Ovary (tissue), 7 donors: ENCODE measurements at regions not wholly inside any gene's neighbourhood (a gene's known extent, or its start where the extent isn't known, plus 50 kb on each side); places are given as distances from the start of the nearest gene placed in this dataset.

Experiments used
- DNase-seq, 5 donors: peaks; one replicate each; pipeline ENCODE4 v3.0.0-alpha.2; 2019 to 2020
- H3K27ac ChIP-seq, 2 donors: fragments of 200-600 bp; one replicate each; pipeline versions ENCODE4 v1.5.1 to v1.8.0; 2019 to 2022
- H3K27me3 ChIP-seq: fragments of 200-600 bp; one replicate; pipeline ENCODE4 v1.8.0; 2022
- H3K36me3 ChIP-seq: fragments of 200-600 bp; sonication (generic); one replicate; pipeline ENCODE4 v1.5.1; 2019
- H3K4me1 ChIP-seq: one replicate; pipeline ENCODE4 v1.8.1; 2013; ENCODE audit warnings: mild to moderate bottlenecking, moderate library complexity; ENCODE audit not compliant: insufficient read depth
- H3K4me3 ChIP-seq: fragments of 200-600 bp; sonication (generic); one replicate; pipeline ENCODE4 v1.5.1; 2017
- H3K9me3 ChIP-seq, 2 donors: fragments of 200-600 bp in 1 of 2; sonication (generic) in 1 of 2; one replicate each; pipeline versions ENCODE4 v1.5.1 to v1.8.1; 2013 to 2019; ENCODE audit warnings: mild to moderate bottlenecking in 1 of 2, moderate library complexity in 1 of 2
- CTCF ChIP-seq, 3 donors: fragments of 450-650 bp in 2 of 3; fragments of 200-600 bp in 1 of 3; IDR thresholded peaks; one replicate each; pipeline versions ENCODE4 v1.5.1 to v1.8.0; 2016 to 2022; ENCODE audit warnings: antibody characterized with exemption in 3 of 3, mild to moderate bottlenecking in 1 of 3
- EP300 ChIP-seq: sonication (generic); formaldehyde crosslinking; IDR thresholded peaks from one replicate; pipeline ENCODE4 v1.6.1; 2017; ENCODE audit warnings: antibody characterized with exemption
- POLR2A ChIP-seq: fragments of 450-650 bp; IDR thresholded peaks from one replicate; pipeline ENCODE4 v1.6.1; 2017; ENCODE audit warnings: antibody characterized with exemption, mild to moderate bottlenecking, moderate library complexity
- WGBS, 3 donors: extraction: QIAGEN DNeasy Blood & Tissue Kit in 1 of 3; methylation state at CpG; one replicate each; pipeline versions ENCODE4 v1.1.5 to v1.1.7; 2013 to 2017; 5-methylcytosine and 5-hydroxymethylcytosine counted together
- intact Hi-C, 4 donors: fragments of 100-400 bp; cut with DNase I; formaldehyde crosslinking; loops; one replicate each; pipeline versions ENCODE4 v1.11.0 to v1.15.1; 2022 to 2023
- donor health status: DM: no; HTN: no; CAD: no; lungs with moderate emphysema.
- donor health status: DM: no; HTN: no; CAD: no.
- donor health status: Bipolar disorder and iron deficiency.
- donor health status: DM: no; HTN: no; CAD: no.
- donor health status: DM: yes; HTN: yes; CAD: no.

GRCh38 chr19:30886222-30886621, 463.0 kb downstream of the TSHZ3 start:
- H3K4me3 ChIP-seq = no peak overlapping the region
- TF ChIP-seq EP300 = no peak
- no peak for TF ChIP-seq CTCF (IDR thresholded peaks at IDR 0.05)
- no peak for DNase-seq
- H3K27me3 ChIP-seq = no peaks in the 10 kb centered on the region
- H3K9me3 ChIP-seq = no peaks in the 10 kb centered on the region
- intact Hi-C loops = no loop called here
- H3K27ac ChIP-seq = no peak overlapping the region
- no peaks in the 10 kb centered on the region for H3K36me3 ChIP-seq
- 73 to 77% (median 75%) methylated on average over 7 of the region's 7 CpGs for WGBS, 3 donors
- H3K4me1 ChIP-seq = no peaks in the 10 kb centered on the region

GRCh38 chr19:30884146-30884812, 465.0 kb downstream of the TSHZ3 start:
- Histone ChIP-seq H3K27me3 (no peaks in the 10 kb centered on the region), H3K36me3 (no peaks in the 10 kb centered on the region), H3K27ac (no peak overlapping the region), H3K4me3 (no peak overlapping the region), H3K9me3 (no peaks in the 10 kb centered on the region), H3K4me1 (no peaks in the 10 kb centered on the region)
- WGBS, 3 donors = 90 to 91% (median 90%) methylated on average over 11 of the region's 11 CpGs
- no peak for DNase-seq
- intact Hi-C loops = no loop called here
- no peak for TF ChIP-seq CTCF (IDR thresholded peaks at IDR 0.05)
- no peak for TF ChIP-seq POLR2A
- no peak for TF ChIP-seq EP300

GRCh38 chr19:30883071-30883470, 466.2 kb downstream of the TSHZ3 start:
- intact Hi-C loops = no loop called here
- no peaks in the 10 kb centered on the region for H3K9me3 ChIP-seq
- no peak for DNase-seq
- no peak for TF ChIP-seq CTCF (IDR thresholded peaks at IDR 0.05)
- no peak for TF ChIP-seq POLR2A
- no peak for TF ChIP-seq EP300
- no peaks in the 10 kb centered on the region for H3K36me3 ChIP-seq
- no peak overlapping the region for H3K27ac ChIP-seq
- H3K27me3 ChIP-seq = no peaks in the 10 kb centered on the region
- 49 to 63% (median 58%) methylated on average over 4 of the region's 4 CpGs for WGBS, 3 donors
- no peaks in the 10 kb centered on the region for H3K4me1 ChIP-seq
- no peak overlapping the region for H3K4me3 ChIP-seq

GRCh38 chr19:30882411-30883005, 466.7 kb downstream of the TSHZ3 start:
- H3K4me1 ChIP-seq = no peaks in the 10 kb centered on the region
- intact Hi-C loops = no loop called here
- 56 to 61% (median 58%) methylated on average over 7 of the region's 7 CpGs for WGBS, 3 donors
- DNase-seq = no peak
- H3K27ac ChIP-seq = no peak overlapping the region
- TF ChIP-seq POLR2A (no peak), CTCF (IDR thresholded peaks at IDR 0.05) (no peak), EP300 (no peak)
- no peaks in the 10 kb centered on the region for H3K36me3 ChIP-seq
- H3K9me3 ChIP-seq = no peaks in the 10 kb centered on the region
- no peaks in the 10 kb centered on the region for H3K27me3 ChIP-seq
- no peak overlapping the region for H3K4me3 ChIP-seq
